ENCODE measurements at regions not wholly inside any gene's neighbourhood (a gene's known extent, or its start where the extent isn't known, plus 50 kb on each side); places are given as distances from the start of the nearest gene placed in this dataset.

GRCh38 chr11:92070026-92070889 is 154.4 kb upstream of the FAT3 start:
- TF ChIP-seq CTCF (IDR thresholded peaks at IDR 0.05): no peak
- no peak for TF ChIP-seq REST (IDR thresholded peaks at IDR 0.05; ENCODE audit: insufficient read depth in 1 of 2, low read depth in 2 of 2, low read length in 1 of 2)
- no peak for TF ChIP-seq POLR2AphosphoS5 (IDR thresholded peaks at IDR 0.05; ENCODE audit: low read depth, low read length)
- TF ChIP-seq TCF7L2 (IDR thresholded peaks at IDR 0.05; ENCODE audit: low read depth, low read length): no peak
- no peak for TF ChIP-seq SIN3A (IDR thresholded peaks at IDR 0.05; ENCODE audit: borderline replicate concordance, insufficient read depth, low read depth, low read length)
